ENCODE measurements at regions not wholly inside any gene's neighbourhood (a gene's known extent, or its start where the extent isn't known, plus 50 kb on each side); places are given as distances from the start of the nearest gene placed in this dataset.

- no peak for TF ChIP-seq CTCF (IDR thresholded peaks at IDR 0.05)
- TF ChIP-seq EP300 (IDR thresholded peaks at IDR 0.05) = no peak
- TF ChIP-seq POLR2A (IDR thresholded peaks at IDR 0.05) = no peak
Observed at GRCh38 chr4:115671581-115671980, 558.2 kb upstream of the NDST4 start.

Measured in tibial nerve (tissue), 4 donors.